OCI-LY7 (cell line): ENCODE measurements at regions not wholly inside any gene's neighbourhood (a gene's known extent, or its start where the extent isn't known, plus 50 kb on each side); places are given as distances from the start of the nearest gene placed in this dataset.

ENCODE experiments used
- BruUV-seq: library from RNA; stranded (reverse); fragments of 400-500 nt; replicated peaks from 2 replicates; lab custom pipeline; 2021; lab: Mats Ljungman, UMichigan
- CTCF ChIA-PET: fragments of 300-600 bp; sonication (Branson Sonifier 250); formaldehyde crosslinking; loops from one replicate; lab custom pipeline; 2022; ENCODE audit warnings: antibody characterized with exemption; ENCODE audit not compliant: unreplicated experiment; lab: Charles Lee
- POLR2A ChIA-PET: fragments of 300-600 bp; sonication (Branson Sonifier 250); formaldehyde crosslinking; loops from one replicate; lab custom pipeline; 2022; ENCODE audit warnings: antibody characterized with exemption; lab: Charles Lee
- DNase-seq: peaks from one replicate; pipeline ENCODE4 v3.0.0-alpha.2; 2015; ENCODE audit warnings: low spot score
- H2AFZ ChIP-seq: fragments of 200-600 bp; sonication (generic), shearing (Covaris generic); 2 replicates; pipeline ENCODE4 v1.6.1; 2014; ENCODE audit warnings: mild to moderate bottlenecking, antibody characterized with exemption, low read length, moderate library complexity
- H3K27ac ChIP-seq: fragments of 200-600 bp; sonication (generic); 2 replicates; pipeline ENCODE4 v1.5.1; 2014; ENCODE audit warnings: mixed run types, low read depth, mild to moderate bottlenecking, moderate library complexity, low read length, inconsistent platforms; ENCODE audit not compliant: poor library complexity, severe bottlenecking
- H3K36me3 ChIP-seq: fragments of 200-600 bp; sonication (generic); 2 replicates; pipeline ENCODE4 v1.6.1; 2014; ENCODE audit warnings: mild to moderate bottlenecking, antibody characterized with exemption, low read length, moderate library complexity, mixed read lengths; ENCODE audit not compliant: insufficient read depth
- H3K4me1 ChIP-seq: fragments of 200-600 bp; sonication (generic); 2 replicates; pipeline ENCODE4 v1.5.1; 2014; ENCODE audit warnings: mild to moderate bottlenecking, low read length; ENCODE audit not compliant: insufficient read depth, poor library complexity, severe bottlenecking
- H3K4me2 ChIP-seq: fragments of 200-600 bp; sonication (generic); 2 replicates; pipeline ENCODE4 v1.6.1; 2014; ENCODE audit warnings: mild to moderate bottlenecking, low read length
- H3K4me3 ChIP-seq: fragments of 200-600 bp; sonication (generic); 2 replicates; pipeline ENCODE4 v1.5.1; 2014; ENCODE audit warnings: mild to moderate bottlenecking, low read depth, low read length; ENCODE audit not compliant: poor library complexity, severe bottlenecking
- H3K79me2 ChIP-seq: fragments of 200-600 bp; sonication (generic); 2 replicates; pipeline ENCODE4 v1.6.1; 2016; ENCODE audit warnings: low read depth, mild to moderate bottlenecking, low read length, moderate library complexity, mixed read lengths; ENCODE audit not compliant: insufficient read depth
- H3K9me2 ChIP-seq: fragments of 200-600 bp; sonication (generic); 2 replicates; pipeline ENCODE4 v1.6.1; 2016; ENCODE audit warnings: mild to moderate bottlenecking, low read length, mixed read lengths; ENCODE audit not compliant: insufficient read depth
- H3K9me3 ChIP-seq: fragments of 200-600 bp; sonication (generic); 2 replicates; pipeline ENCODE4 v1.6.1; 2014; ENCODE audit warnings: mild to moderate bottlenecking, mixed run types, low read length, mixed read lengths
- H4K20me1 ChIP-seq: fragments of 200-600 bp; sonication (generic); 2 replicates; pipeline ENCODE4 v1.6.1; 2014; ENCODE audit warnings: mild to moderate bottlenecking, antibody characterized with exemption, low read length, moderate library complexity, mixed read lengths; ENCODE audit not compliant: insufficient read depth
- EZH2phosphoT487 ChIP-seq: fragments of 200-600 bp; sonication (generic); IDR thresholded peaks from 2 replicates; pipeline ENCODE4 v1.6.1; 2018; ENCODE audit warnings: low read depth, borderline replicate concordance, mild to moderate bottlenecking, mixed run types, antibody characterized with exemption, low read length, moderate library complexity, mixed read lengths
- intact Hi-C: fragments of 100-400 bp; cut with micrococcal nuclease; formaldehyde crosslinking; loops from one replicate; pipeline ENCODE4 v1.10.0; 2022; ENCODE audit not compliant: unreplicated experiment
- TF ChIP-seq, protein P1 (sequence below): fragments of 200-600 bp; sonication (generic); conservative IDR thresholded peaks from 2 replicates; pipeline ENCODE4 v1.5.1; 2014; ENCODE audit warnings: mild to moderate bottlenecking, antibody characterized with exemption, low read length, moderate library complexity, mixed read lengths

DNA sequence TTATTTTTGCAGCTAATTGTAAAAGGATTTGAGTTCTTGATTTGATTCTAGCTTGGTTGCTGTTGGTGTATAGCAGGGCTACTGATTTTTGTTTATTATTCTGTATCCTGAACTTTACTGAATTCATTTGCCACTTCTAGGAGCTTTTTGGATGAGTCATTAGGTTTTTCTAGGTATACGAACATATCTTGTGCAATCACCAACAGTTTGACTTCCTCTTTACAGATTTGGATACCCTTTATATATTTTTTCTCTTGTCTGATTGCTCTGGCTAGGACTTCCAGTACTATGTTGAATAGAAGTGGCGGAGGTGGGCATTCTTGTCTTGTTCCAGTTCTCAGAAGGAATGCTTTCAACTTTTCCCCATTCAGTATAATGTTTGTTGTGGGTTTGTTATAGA lies 210.8 kb downstream of the FGF10 start:
- Histone ChIP-seq H3K4me2 (no peak overlapping the region), H3K9me3 (no peaks in the 10 kb centered on the region), H4K20me1 (no peaks in the 10 kb centered on the region), H3K79me2 (no peaks in the 10 kb centered on the region), H3K4me1 (no peaks in the 10 kb centered on the region), H3K4me3 (no peak overlapping the region), H2AFZ (no peak overlapping the region), H3K27ac (no peak overlapping the region), H3K36me3 (no peaks in the 10 kb centered on the region), H3K9me2 (no peaks in the 10 kb centered on the region)
- BruUV-seq: no TSS peak
- CTCF ChIA-PET: no interaction called here
- POLR2A ChIA-PET: no interaction called here
- intact Hi-C loops: no loop called here
- DNase-seq: no peak
- TF ChIP-seq EZH2phosphoT487: no peak
- TF ChIP-seq, protein P1, sequence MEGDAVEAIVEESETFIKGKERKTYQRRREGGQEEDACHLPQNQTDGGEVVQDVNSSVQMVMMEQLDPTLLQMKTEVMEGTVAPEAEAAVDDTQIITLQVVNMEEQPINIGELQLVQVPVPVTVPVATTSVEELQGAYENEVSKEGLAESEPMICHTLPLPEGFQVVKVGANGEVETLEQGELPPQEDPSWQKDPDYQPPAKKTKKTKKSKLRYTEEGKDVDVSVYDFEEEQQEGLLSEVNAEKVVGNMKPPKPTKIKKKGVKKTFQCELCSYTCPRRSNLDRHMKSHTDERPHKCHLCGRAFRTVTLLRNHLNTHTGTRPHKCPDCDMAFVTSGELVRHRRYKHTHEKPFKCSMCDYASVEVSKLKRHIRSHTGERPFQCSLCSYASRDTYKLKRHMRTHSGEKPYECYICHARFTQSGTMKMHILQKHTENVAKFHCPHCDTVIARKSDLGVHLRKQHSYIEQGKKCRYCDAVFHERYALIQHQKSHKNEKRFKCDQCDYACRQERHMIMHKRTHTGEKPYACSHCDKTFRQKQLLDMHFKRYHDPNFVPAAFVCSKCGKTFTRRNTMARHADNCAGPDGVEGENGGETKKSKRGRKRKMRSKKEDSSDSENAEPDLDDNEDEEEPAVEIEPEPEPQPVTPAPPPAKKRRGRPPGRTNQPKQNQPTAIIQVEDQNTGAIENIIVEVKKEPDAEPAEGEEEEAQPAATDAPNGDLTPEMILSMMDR: no peak

DNA sequence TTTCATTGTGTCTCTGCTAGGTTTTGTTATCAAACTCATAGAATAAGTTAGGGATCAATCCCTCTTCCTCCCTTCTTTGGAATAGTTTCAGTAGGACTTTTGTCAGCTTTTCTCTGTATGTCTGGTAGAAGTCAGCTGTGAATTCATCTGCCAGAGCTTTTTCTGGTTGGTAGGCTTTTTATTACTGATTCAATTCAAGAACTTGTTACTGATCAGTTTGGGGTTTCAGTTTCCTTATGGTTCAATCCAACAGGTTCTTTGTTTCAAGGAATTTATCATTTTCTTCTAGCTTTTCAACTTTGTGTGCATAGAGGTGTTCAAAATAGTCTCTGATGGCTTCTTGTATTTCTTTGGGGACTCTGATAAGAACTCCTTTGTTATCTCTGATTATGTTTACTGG lies 221.7 kb downstream of the FGF10 start:
- Histone ChIP-seq H4K20me1 (no peaks in the 10 kb centered on the region), H3K4me1 (no peaks in the 10 kb centered on the region), H3K79me2 (no peaks in the 10 kb centered on the region), H3K36me3 (no peaks in the 10 kb centered on the region), H3K4me2 (no peak overlapping the region), H3K4me3 (no peak overlapping the region), H3K9me3 (no peaks in the 10 kb centered on the region), H3K27ac (no peak overlapping the region), H2AFZ (no peak overlapping the region), H3K9me2 (no peaks in the 10 kb centered on the region)
- intact Hi-C loops: no loop called here
- no peak for DNase-seq
- TF ChIP-seq EZH2phosphoT487: no peak
- TF ChIP-seq, protein P1: no peak
- no TSS peak for BruUV-seq
- POLR2A ChIA-PET: no interaction called here
- CTCF ChIA-PET: no interaction called here

DNA sequence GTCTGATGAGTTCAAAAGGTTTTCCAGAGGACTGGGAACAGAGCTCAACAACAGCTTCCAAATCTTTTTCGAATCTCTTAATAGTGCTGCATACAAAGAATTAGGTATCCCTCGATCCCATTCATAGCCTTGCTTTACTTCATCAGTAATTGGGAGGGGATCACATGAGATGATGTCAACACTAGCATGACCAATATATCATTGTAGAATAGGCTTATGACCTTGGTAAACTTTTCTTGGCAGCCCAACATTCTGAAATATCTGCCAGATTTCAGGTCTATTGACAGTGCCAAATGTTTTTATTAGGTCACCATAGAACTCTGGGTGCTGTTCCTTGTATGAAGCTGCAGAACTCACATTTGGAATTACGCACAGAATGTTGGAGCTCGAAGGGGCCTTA lies 228.9 kb downstream of the FGF10 start:
- TF ChIP-seq, protein P1: no peak
- no peak for TF ChIP-seq EZH2phosphoT487
- H3K27ac ChIP-seq: no peak overlapping the region
- no peaks in the 10 kb centered on the region for H3K9me3 ChIP-seq
- H3K4me2 ChIP-seq: no peak overlapping the region
- H3K36me3 ChIP-seq: no peaks in the 10 kb centered on the region
- BruUV-seq: no TSS peak
- H2AFZ ChIP-seq: no peak overlapping the region
- H3K79me2 ChIP-seq: no peaks in the 10 kb centered on the region
- CTCF ChIA-PET: no interaction called here
- H3K4me3 ChIP-seq: no peak overlapping the region
- no peaks in the 10 kb centered on the region for H3K9me2 ChIP-seq
- no peaks in the 10 kb centered on the region for H3K4me1 ChIP-seq
- intact Hi-C loops: no loop called here
- H4K20me1 ChIP-seq: no peaks in the 10 kb centered on the region
- POLR2A ChIA-PET: interaction anchor here (1.2 kb wide), 1 partner anchor 27 kb away, joined by 3 read pairs; no protein-coding TSS in a partner anchor
- no peak for DNase-seq
